ENCODE measurements at regions not wholly inside any gene's neighbourhood (a gene's known extent, or its start where the extent isn't known, plus 50 kb on each side); places are given as distances from the start of the nearest gene placed in this dataset.

GRCh38 chr4:123299212-123299691 is 97.3 kb upstream of the SPRY1 start:
- TF ChIP-seq CTCF (IDR thresholded peaks at IDR 0.05) (no peak), POLR2A (IDR thresholded peaks at IDR 0.05) (no peak)

Data from adrenal gland (tissue), 5 donors.